ENCODE measurements at regions not wholly inside any gene's neighbourhood (a gene's known extent, or its start where the extent isn't known, plus 50 kb on each side); places are given as distances from the start of the nearest gene placed in this dataset.

DNA sequence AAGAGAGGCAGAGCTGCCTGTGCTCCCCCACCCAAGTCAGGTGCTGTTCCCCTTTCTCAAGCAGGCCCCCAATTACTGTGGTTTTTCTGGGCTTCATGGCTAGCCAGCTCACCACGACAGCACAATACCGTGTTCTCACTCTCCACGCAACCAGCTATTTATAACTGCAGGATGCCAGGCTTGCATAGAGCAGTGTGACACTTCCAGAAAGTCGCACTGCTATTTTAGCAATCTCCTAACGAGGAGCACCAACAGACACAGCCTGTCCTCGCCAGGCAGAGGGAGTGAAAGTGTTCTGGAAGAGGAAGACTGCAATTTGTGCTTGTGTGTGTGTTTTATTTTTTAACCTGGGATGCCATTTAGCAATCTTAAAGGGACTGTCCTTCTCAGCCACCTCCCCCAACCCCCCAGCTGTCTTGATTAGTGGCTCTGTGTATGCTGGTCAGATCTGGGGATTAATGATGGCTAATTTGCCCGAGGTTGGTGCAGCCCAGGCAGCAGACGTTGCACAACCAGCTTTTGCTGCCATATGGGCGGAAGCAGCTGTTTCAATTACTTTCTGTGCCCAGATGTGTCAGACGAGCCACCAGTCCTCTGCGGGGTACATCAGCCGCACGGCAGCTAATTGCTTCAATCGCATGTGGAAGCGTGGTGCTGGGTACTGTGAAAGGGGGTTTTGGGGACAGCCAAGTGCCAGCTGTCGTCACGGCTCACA is 268.0 kb upstream of the ARRDC4 start:
- no peaks in the 10 kb centered on the region for H3K9me3 ChIP-seq (ENCODE audit: control insufficient read depth, insufficient read depth, low read length)
- TF ChIP-seq, protein P1, sequence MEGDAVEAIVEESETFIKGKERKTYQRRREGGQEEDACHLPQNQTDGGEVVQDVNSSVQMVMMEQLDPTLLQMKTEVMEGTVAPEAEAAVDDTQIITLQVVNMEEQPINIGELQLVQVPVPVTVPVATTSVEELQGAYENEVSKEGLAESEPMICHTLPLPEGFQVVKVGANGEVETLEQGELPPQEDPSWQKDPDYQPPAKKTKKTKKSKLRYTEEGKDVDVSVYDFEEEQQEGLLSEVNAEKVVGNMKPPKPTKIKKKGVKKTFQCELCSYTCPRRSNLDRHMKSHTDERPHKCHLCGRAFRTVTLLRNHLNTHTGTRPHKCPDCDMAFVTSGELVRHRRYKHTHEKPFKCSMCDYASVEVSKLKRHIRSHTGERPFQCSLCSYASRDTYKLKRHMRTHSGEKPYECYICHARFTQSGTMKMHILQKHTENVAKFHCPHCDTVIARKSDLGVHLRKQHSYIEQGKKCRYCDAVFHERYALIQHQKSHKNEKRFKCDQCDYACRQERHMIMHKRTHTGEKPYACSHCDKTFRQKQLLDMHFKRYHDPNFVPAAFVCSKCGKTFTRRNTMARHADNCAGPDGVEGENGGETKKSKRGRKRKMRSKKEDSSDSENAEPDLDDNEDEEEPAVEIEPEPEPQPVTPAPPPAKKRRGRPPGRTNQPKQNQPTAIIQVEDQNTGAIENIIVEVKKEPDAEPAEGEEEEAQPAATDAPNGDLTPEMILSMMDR (IDR thresholded peaks at IDR 0.05; ENCODE audit: low read depth, low read length, poor library complexity, severe bottlenecking), result no peak
- no peaks in the 10 kb centered on the region for H3K27me3 ChIP-seq (ENCODE audit: control insufficient read depth, low read length)
- H3K4me2 ChIP-seq (ENCODE audit: low read length), result no peak overlapping the region
- no peak overlapping the region for H3K27ac ChIP-seq (ENCODE audit: low read depth, low read length)
- H4K20me1 ChIP-seq (ENCODE audit: control insufficient read depth, insufficient read depth, low read depth, low read length), result no peaks in the 10 kb centered on the region
- no peaks in the 10 kb centered on the region for H3K79me2 ChIP-seq (ENCODE audit: control insufficient read depth, low read length)
- H3K4me3 ChIP-seq (ENCODE audit: low read length), result no peak overlapping the region
- H3K36me3 ChIP-seq (ENCODE audit: control insufficient read depth, low read length), result no peaks in the 10 kb centered on the region
- H3K4me1 ChIP-seq (ENCODE audit: control insufficient read depth, low read length), result no peaks in the 10 kb centered on the region
- no peaks in the 10 kb centered on the region for H3K9me2 ChIP-seq (replicated peaks; ENCODE audit: control insufficient read depth, low read length)
- H3F3A ChIP-seq (ENCODE audit: control insufficient read depth, insufficient read depth), result no peaks in the 10 kb centered on the region

DNA sequence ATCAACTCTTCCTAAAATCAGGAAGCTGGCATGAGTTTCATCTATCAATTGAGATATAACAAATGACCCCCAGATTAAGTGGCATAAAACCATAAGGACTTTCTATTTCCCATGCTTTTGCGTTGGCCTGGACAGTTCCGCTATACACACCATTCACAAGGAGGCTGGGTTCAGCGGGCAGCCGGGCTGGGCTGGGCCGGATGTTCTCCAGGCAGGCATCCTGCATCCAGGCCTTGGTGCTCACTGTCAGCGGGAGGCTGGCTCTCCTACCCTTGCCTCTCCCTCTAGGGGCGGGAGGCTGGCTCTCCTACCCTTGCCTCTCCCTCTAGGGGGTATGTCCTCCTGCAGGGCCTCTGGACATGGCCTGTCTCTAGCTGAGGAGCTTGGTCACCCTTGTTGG is 266.0 kb upstream of the ARRDC4 start:
- Histone ChIP-seq H3K9me2 (replicated peaks; ENCODE audit: control insufficient read depth, low read length) (no peaks in the 10 kb centered on the region), H3F3A (ENCODE audit: control insufficient read depth, insufficient read depth) (no peaks in the 10 kb centered on the region)

DNA sequence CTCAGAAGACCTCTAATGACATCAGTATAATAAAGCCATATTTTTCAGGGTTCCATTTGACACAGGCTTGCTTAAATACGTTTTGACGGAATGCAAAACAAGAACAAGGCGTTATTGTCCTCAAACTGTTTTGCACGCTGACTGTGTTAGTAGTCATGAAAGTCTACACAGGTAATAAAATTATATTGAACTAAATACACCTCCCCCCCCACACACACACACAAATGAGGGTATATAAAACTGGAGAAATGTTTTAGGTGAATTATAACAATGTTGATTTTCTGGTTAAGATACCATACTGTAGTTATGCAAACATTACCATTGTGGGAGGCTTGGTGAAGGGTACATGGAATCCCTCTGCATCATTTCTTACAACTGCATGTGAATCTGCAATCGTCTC is 257.1 kb upstream of the ARRDC4 start:
- Histone ChIP-seq H3K36me3 (ENCODE audit: control insufficient read depth, low read length) (no peaks in the 10 kb centered on the region), H3K4me1 (ENCODE audit: control insufficient read depth, low read length) (no peaks in the 10 kb centered on the region), H3K79me2 (ENCODE audit: control insufficient read depth, low read length) (no peaks in the 10 kb centered on the region), H3K4me3 (ENCODE audit: low read length) (no peak overlapping the region), H4K20me1 (ENCODE audit: control insufficient read depth, insufficient read depth, low read depth, low read length) (no peaks in the 10 kb centered on the region), H3K9me3 (ENCODE audit: control insufficient read depth, insufficient read depth, low read length) (no peaks in the 10 kb centered on the region), H3K27ac (ENCODE audit: low read depth, low read length) (no peak overlapping the region), H3K4me2 (ENCODE audit: low read length) (no peak overlapping the region), H3F3A (ENCODE audit: control insufficient read depth, insufficient read depth) (no peaks in the 10 kb centered on the region), H3K27me3 (ENCODE audit: control insufficient read depth, low read length) (no peaks in the 10 kb centered on the region), H3K9me2 (replicated peaks; ENCODE audit: control insufficient read depth, low read length) (no peaks in the 10 kb centered on the region)
- no peak for TF ChIP-seq EZH2phosphoT487 (IDR thresholded peaks at IDR 0.05; ENCODE audit: borderline replicate concordance, low read length)
- TF ChIP-seq, protein P1 (IDR thresholded peaks at IDR 0.05; ENCODE audit: low read depth, low read length, poor library complexity, severe bottlenecking), result no peak

More for the DNA sequence above, 266.0 kb upstream of the ARRDC4 start:
- no peaks in the 10 kb centered on the region for H3K27me3 ChIP-seq (ENCODE audit: control insufficient read depth, low read length)
- H3K79me2 ChIP-seq (ENCODE audit: control insufficient read depth, low read length), result no peaks in the 10 kb centered on the region
- no peaks in the 10 kb centered on the region for H4K20me1 ChIP-seq (ENCODE audit: control insufficient read depth, insufficient read depth, low read depth, low read length)
- no peak overlapping the region for H3K27ac ChIP-seq (ENCODE audit: low read depth, low read length)
- no peaks in the 10 kb centered on the region for H3K36me3 ChIP-seq (ENCODE audit: control insufficient read depth, low read length)
- H3K4me2 ChIP-seq (ENCODE audit: low read length), result no peak overlapping the region
- H3K4me1 ChIP-seq (ENCODE audit: control insufficient read depth, low read length), result no peaks in the 10 kb centered on the region
- TF ChIP-seq EZH2phosphoT487 (IDR thresholded peaks at IDR 0.05; ENCODE audit: borderline replicate concordance, low read length), result no peak
- no peak overlapping the region for H3K4me3 ChIP-seq (ENCODE audit: low read length)
- no peaks in the 10 kb centered on the region for H3K9me3 ChIP-seq (ENCODE audit: control insufficient read depth, insufficient read depth, low read length)

DNA sequence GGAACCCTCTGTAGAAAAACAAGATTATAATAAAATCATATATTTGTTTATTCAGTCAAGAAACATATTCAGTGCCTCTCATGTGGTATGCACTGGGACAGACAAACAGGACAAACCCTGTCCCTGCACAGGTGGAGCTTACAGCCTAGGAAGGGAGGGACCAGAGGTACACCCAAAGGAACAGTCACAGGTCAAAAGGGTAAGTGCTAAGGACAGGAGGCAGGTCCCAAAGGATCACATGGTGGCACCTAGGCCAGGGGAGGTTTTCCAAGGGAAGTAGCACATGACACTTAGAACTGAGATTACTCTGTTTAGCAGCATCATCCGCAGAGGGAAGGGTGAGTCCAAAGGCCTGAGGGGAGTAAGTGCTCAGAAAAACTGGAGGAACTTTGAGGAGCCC is 254.4 kb upstream of the ARRDC4 start:
- Histone ChIP-seq H3K79me2 (ENCODE audit: control insufficient read depth, low read length) (no peaks in the 10 kb centered on the region), H3K9me3 (ENCODE audit: control insufficient read depth, insufficient read depth, low read length) (no peaks in the 10 kb centered on the region), H4K20me1 (ENCODE audit: control insufficient read depth, insufficient read depth, low read depth, low read length) (no peaks in the 10 kb centered on the region), H3K27ac (ENCODE audit: low read depth, low read length) (no peak overlapping the region), H3F3A (ENCODE audit: control insufficient read depth, insufficient read depth) (no peaks in the 10 kb centered on the region), H3K4me2 (ENCODE audit: low read length) (no peak overlapping the region), H3K27me3 (ENCODE audit: control insufficient read depth, low read length) (no peaks in the 10 kb centered on the region), H3K4me1 (ENCODE audit: control insufficient read depth, low read length) (no peaks in the 10 kb centered on the region), H3K9me2 (replicated peaks; ENCODE audit: control insufficient read depth, low read length) (no peaks in the 10 kb centered on the region), H3K4me3 (ENCODE audit: low read length) (no peak overlapping the region), H3K36me3 (ENCODE audit: control insufficient read depth, low read length) (no peaks in the 10 kb centered on the region)
- TF ChIP-seq EZH2phosphoT487 (IDR thresholded peaks at IDR 0.05; ENCODE audit: borderline replicate concordance, low read length), result no peak
- TF ChIP-seq, protein P1 (IDR thresholded peaks at IDR 0.05; ENCODE audit: low read depth, low read length, poor library complexity, severe bottlenecking), result no peak
